Inflammatory macrophage treated with lipopolysaccharide for 1 hour (primary cell): ENCODE measurements at regions not wholly inside any gene's neighbourhood (a gene's known extent, or its start where the extent isn't known, plus 50 kb on each side); places are given as distances from the start of the nearest gene placed in this dataset.
"Not testable (repeated sequence)": the region's sequence is repeated elsewhere in the genome, so short reads cannot be mapped to it uniquely, and the experiment has no call there.

Experiments
- DNase-seq, 2 donors: peaks; one replicate each; pipeline ENCODE4 v3.0.0-alpha.2; 2020 to 2022

- no peak for DNase-seq
Measured at GRCh38 chr3:192054881-192055280, 593.9 kb downstream of the PYDC2 start.

- no peak for DNase-seq
Measured at GRCh38 chr3:192055946-192056345, 595.0 kb downstream of the PYDC2 start.

GRCh38 chr3:192057261-192057660 is 596.3 kb downstream of the PYDC2 start:
- no peak for DNase-seq

GRCh38 chr3:192060160-192060781 is 599.3 kb downstream of the PYDC2 start:
- no peak for DNase-seq

GRCh38 chr3:192061426-192061825 is 600.5 kb downstream of the PYDC2 start:
- DNase-seq, result no peak

GRCh38 chr3:192062186-192062585 is 601.2 kb downstream of the PYDC2 start:
- DNase-seq, result no peak

GRCh38 chr3:192063570-192063969 is 602.6 kb downstream of the PYDC2 start:
- DNase-seq, result no peak

GRCh38 chr3:192064959-192065358 is 604.0 kb downstream of the PYDC2 start:
- no peak for DNase-seq

GRCh38 chr3:192066253-192066652 is 605.3 kb downstream of the PYDC2 start:
- DNase-seq, result not testable (repeated sequence)

GRCh38 chr3:192068464-192069254 is 607.7 kb downstream of the PYDC2 start:
- DNase-seq, result no peak

- DNase-seq, result no peak
Measured at GRCh38 chr3:192077795-192078497, 617.0 kb downstream of the PYDC2 start.

GRCh38 chr3:192079098-192079497 is 618.1 kb downstream of the PYDC2 start:
- DNase-seq, result no peak

- no peak for DNase-seq
Measured at GRCh38 chr3:192080336-192080735, 619.4 kb downstream of the PYDC2 start.

- DNase-seq, result no peak
Measured at GRCh38 chr3:192082730-192083660, 622.0 kb downstream of the PYDC2 start.
